GM23338 (cell line): ENCODE measurements at regions not wholly inside any gene's neighbourhood (a gene's known extent, or its start where the extent isn't known, plus 50 kb on each side); places are given as distances from the start of the nearest gene placed in this dataset.

Experiments
- ATAC-seq: fragments of 200-7000 bp; cut with Tn5 transposase; 3 replicates; pipeline ENCODE4 v1.9.1; 2020
- DNase-seq: peaks from one replicate; pipeline ENCODE4 v3.0.0-alpha.2; 2015; ENCODE audit warnings: low spot score
- H2AFZ ChIP-seq: fragments of 200-600 bp; sonication (generic); 2 replicates; pipeline ENCODE4 v1.8.0; 2016; ENCODE audit warnings: antibody characterized with exemption, mild to moderate bottlenecking, moderate library complexity
- H3F3A ChIP-seq: fragments of 200-600 bp; sonication (generic); replicated peaks from 2 replicates; pipeline ENCODE4 v1.8.0; 2017; ENCODE audit warnings: antibody characterized with exemption, mixed run types, low read depth
- H3K27ac ChIP-seq: fragments of 200-600 bp; sonication (generic); 2 replicates; pipeline ENCODE4 v1.6.1; 2016; ENCODE audit warnings: low read depth
- H3K27me3 ChIP-seq: fragments of 200-600 bp; sonication (generic); 2 replicates; pipeline ENCODE4 v1.8.0; 2016; ENCODE audit warnings: mild to moderate bottlenecking, mixed run types, moderate library complexity; ENCODE audit not compliant: insufficient read depth
- H3K36me3 ChIP-seq: fragments of 200-600 bp; sonication (generic); 2 replicates; pipeline ENCODE4 v1.8.0; 2016; ENCODE audit warnings: mild to moderate bottlenecking; ENCODE audit not compliant: insufficient read depth
- H3K4me1 ChIP-seq: fragments of 200-600 bp; sonication (generic); 2 replicates; pipeline ENCODE4 v1.8.0; 2016; ENCODE audit warnings: mild to moderate bottlenecking, moderate library complexity; ENCODE audit not compliant: insufficient read depth
- H3K4me2 ChIP-seq: fragments of 200-600 bp; sonication (generic); 2 replicates; pipeline ENCODE4 v1.7.1; 2017; ENCODE audit warnings: mixed run types
- H3K4me3 ChIP-seq: fragments of 200-600 bp; sonication (generic); 2 replicates; pipeline ENCODE4 v1.6.1; 2016; ENCODE audit warnings: mixed run types
- H3K79me2 ChIP-seq: fragments of 200-600 bp; sonication (generic); replicated peaks from 2 replicates; pipeline ENCODE4 v1.8.0; 2017; ENCODE audit warnings: mild to moderate bottlenecking; ENCODE audit not compliant: insufficient read depth
- H3K9me2 ChIP-seq: fragments of 200-600 bp; sonication (generic); 2 replicates; pipeline ENCODE4 v1.8.0; 2017; ENCODE audit not compliant: insufficient read depth
- H4K20me1 ChIP-seq: fragments of 200-600 bp; sonication (generic); replicated peaks from 2 replicates; pipeline ENCODE4 v1.8.0; 2017; ENCODE audit warnings: mild to moderate bottlenecking; ENCODE audit not compliant: insufficient read depth
- H3K27ac Mint-ChIP-seq: 2 replicates; pipeline ENCODE4 v1.8.0; 2020; ENCODE audit warnings: inconsistent platforms, mild to moderate bottlenecking, moderate library complexity, mixed read lengths
- H3K27me3 Mint-ChIP-seq: 3 replicates; pipeline ENCODE4 v1.8.0; 2022; ENCODE audit warnings: low read depth, mild to moderate bottlenecking, moderate library complexity, mixed read lengths, inconsistent platforms; ENCODE audit not compliant: insufficient read depth, poor library complexity
- H3K36me3 Mint-ChIP-seq: 3 replicates; pipeline ENCODE4 v1.8.0; 2021; ENCODE audit warnings: low read depth, mild to moderate bottlenecking, inconsistent platforms, moderate library complexity, mixed read lengths
- H3K4me1 Mint-ChIP-seq: 3 replicates; pipeline ENCODE4 v1.8.0; 2020; ENCODE audit warnings: mild to moderate bottlenecking, inconsistent platforms, mixed read lengths
- H3K4me3 Mint-ChIP-seq: 3 replicates; pipeline ENCODE4 v1.8.0; 2021; ENCODE audit warnings: moderate library complexity, mild to moderate bottlenecking, inconsistent platforms, mixed read lengths
- H3K9me3 Mint-ChIP-seq: 3 replicates; pipeline ENCODE4 v1.8.0; 2020; ENCODE audit warnings: moderate library complexity, mild to moderate bottlenecking, inconsistent platforms, mixed read lengths
- CREB1 ChIP-seq: fragments of 250-450 bp; sonication (Bioruptor Pico); IDR thresholded peaks from 2 replicates; pipeline ENCODE4 v1.5.0; 2020; ENCODE audit warnings: low read depth, mild to moderate bottlenecking, moderate library complexity
- EZH2 ChIP-seq: fragments of 200-600 bp; sonication (generic); IDR thresholded peaks from one replicate; pipeline ENCODE4 v1.8.0; 2017; ENCODE audit warnings: antibody characterized with exemption, mild to moderate bottlenecking, low read depth; ENCODE audit not compliant: unreplicated experiment
- EZH2phosphoT487 ChIP-seq: fragments of 200-600 bp; sonication (generic); IDR thresholded peaks from one replicate; pipeline ENCODE4 v1.8.1; 2018; ENCODE audit warnings: antibody characterized with exemption; ENCODE audit not compliant: unreplicated experiment
- JUNB ChIP-seq: IDR thresholded peaks from one replicate; pipeline ENCODE4 v1.6.1; 2016; ENCODE audit warnings: antibody characterized with exemption; ENCODE audit not compliant: unreplicated experiment
- NANOG ChIP-seq: IDR thresholded peaks from 2 replicates; pipeline ENCODE4 v1.6.1; 2016; ENCODE audit warnings: antibody characterized with exemption, borderline replicate concordance
- POLR2AphosphoS5 ChIP-seq: IDR thresholded peaks from 2 replicates; pipeline ENCODE4 v1.6.1; 2016; ENCODE audit warnings: antibody characterized with exemption, low read depth
- STAT1 ChIP-seq: IDR thresholded peaks from one replicate; pipeline ENCODE4 v1.6.1; 2016; ENCODE audit warnings: antibody characterized with exemption; ENCODE audit not compliant: unreplicated experiment
- ZNF114 ChIP-seq: fragments of 250-450 bp; sonication (Bioruptor Pico); IDR thresholded peaks from 2 replicates; pipeline ENCODE4 v1.5.0; 2020; ENCODE audit warnings: mild to moderate bottlenecking, moderate library complexity
- ZNF331 ChIP-seq: fragments of 250-450 bp; sonication (Bioruptor Pico); IDR thresholded peaks from 2 replicates; pipeline ENCODE4 v1.5.0; 2020; ENCODE audit warnings: low read depth, mild to moderate bottlenecking, moderate library complexity
- ZNF462 ChIP-seq: fragments of 250-450 bp; sonication (Bioruptor Pico); IDR thresholded peaks from 2 replicates; pipeline ENCODE4 v1.5.0; 2020; ENCODE audit warnings: mild to moderate bottlenecking, moderate library complexity
- TF ChIP-seq, protein P1 (sequence below): IDR thresholded peaks from 2 replicates; pipeline ENCODE4 v1.6.1; 2016; ENCODE audit warnings: antibody characterized with exemption
- TF ChIP-seq, protein P2 (sequence below): IDR thresholded peaks from one replicate; pipeline ENCODE4 v1.6.1; 2018; ENCODE audit warnings: antibody characterized with exemption; ENCODE audit not compliant: unreplicated experiment

DNA sequence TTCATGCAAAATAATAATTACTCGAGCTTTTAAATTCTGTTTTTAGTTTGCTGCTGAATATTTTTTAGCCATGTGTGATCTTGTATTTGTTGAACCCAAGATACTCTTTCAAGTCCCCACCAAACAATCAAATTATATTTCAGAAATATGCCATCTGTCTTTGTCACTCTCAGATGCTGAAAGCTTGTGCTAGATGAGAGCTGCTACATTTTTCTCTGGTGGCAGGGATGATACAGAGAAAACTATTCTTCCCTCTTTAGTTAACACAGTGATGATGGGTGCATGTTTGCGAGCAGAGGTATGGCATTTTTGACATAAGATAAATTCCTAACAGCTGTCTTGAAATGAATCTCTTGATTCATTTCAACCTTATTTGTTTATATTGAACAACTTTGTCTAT, 100.6 kb upstream of the NPHP3 start:
- Mint-ChIP-seq H3K4me1 (no peaks in the 10 kb centered on the region), H3K9me3 (no peaks in the 10 kb centered on the region), H3K27ac (no peak overlapping the region), H3K36me3 (no peaks in the 10 kb centered on the region), H3K27me3 (peaks cover 1% of the 10 kb centered on the region), H3K4me3 (no peak overlapping the region)
- no peak for DNase-seq
- Histone ChIP-seq H3K4me3 (no peak overlapping the region), H3K79me2 (no peaks in the 10 kb centered on the region), H3K4me2 (no peak overlapping the region), H3K27me3 (no peaks in the 10 kb centered on the region), H3K9me2 (peaks cover 17% of the 10 kb centered on the region), H2AFZ (no peak overlapping the region), H3F3A (no peaks in the 10 kb centered on the region), H4K20me1 (no peaks in the 10 kb centered on the region), H3K27ac (no peak overlapping the region), H3K36me3 (no peaks in the 10 kb centered on the region), H3K4me1 (no peaks in the 10 kb centered on the region)
- no peak for ATAC-seq
- no peak for TF ChIP-seq ZNF114 (CRISPR knock-in tag)

DNA sequence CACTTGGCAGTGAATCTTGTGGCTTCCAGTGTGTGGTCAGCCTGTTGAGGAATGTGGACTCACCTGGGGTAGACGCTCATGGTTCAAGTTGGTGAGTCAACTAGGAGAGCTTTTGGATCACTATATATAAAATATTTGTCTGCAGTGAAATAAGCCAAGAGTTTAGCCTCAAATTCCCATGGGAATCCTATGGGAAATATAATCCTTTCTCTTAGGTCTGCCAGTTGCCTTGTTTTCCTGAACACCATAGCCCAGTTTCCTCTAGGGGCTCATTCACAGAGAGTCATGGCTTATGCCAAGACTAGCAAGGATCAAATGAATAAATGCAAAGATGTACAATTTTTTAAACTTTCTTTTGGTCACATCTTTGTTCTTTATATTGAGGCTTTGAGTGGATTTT, 100.1 kb upstream of the NPHP3 start:
- peaks cover 2% of the 10 kb centered on the region for H3K27me3 Mint-ChIP-seq
- H3K4me3 Mint-ChIP-seq: no peak overlapping the region
- Histone ChIP-seq H3K9me2 (peaks cover 17% of the 10 kb centered on the region), H3K4me2 (no peak overlapping the region), H3K36me3 (no peaks in the 10 kb centered on the region), H3F3A (no peaks in the 10 kb centered on the region), H4K20me1 (no peaks in the 10 kb centered on the region), H3K79me2 (no peaks in the 10 kb centered on the region), H3K4me3 (no peak overlapping the region), H2AFZ (no peak overlapping the region), H3K27ac (no peak overlapping the region), H3K4me1 (no peaks in the 10 kb centered on the region), H3K27me3 (no peaks in the 10 kb centered on the region)
- DNase-seq (no peak), ATAC-seq (no peak)
- H3K9me3 Mint-ChIP-seq: no peaks in the 10 kb centered on the region
- no peak overlapping the region for H3K27ac Mint-ChIP-seq
- no peaks in the 10 kb centered on the region for H3K4me1 Mint-ChIP-seq
- H3K36me3 Mint-ChIP-seq: no peaks in the 10 kb centered on the region
- no peak for TF ChIP-seq CREB1 (CRISPR knock-in tag)
- no peak for TF ChIP-seq ZNF331 (CRISPR knock-in tag)
- no peak for TF ChIP-seq NANOG
- no peak for TF ChIP-seq ZNF114 (CRISPR knock-in tag)
- TF ChIP-seq, protein P1, sequence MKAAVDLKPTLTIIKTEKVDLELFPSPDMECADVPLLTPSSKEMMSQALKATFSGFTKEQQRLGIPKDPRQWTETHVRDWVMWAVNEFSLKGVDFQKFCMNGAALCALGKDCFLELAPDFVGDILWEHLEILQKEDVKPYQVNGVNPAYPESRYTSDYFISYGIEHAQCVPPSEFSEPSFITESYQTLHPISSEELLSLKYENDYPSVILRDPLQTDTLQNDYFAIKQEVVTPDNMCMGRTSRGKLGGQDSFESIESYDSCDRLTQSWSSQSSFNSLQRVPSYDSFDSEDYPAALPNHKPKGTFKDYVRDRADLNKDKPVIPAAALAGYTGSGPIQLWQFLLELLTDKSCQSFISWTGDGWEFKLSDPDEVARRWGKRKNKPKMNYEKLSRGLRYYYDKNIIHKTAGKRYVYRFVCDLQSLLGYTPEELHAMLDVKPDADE: no peak
- no peak for TF ChIP-seq JUNB
- no peak for TF ChIP-seq EZH2
- TF ChIP-seq, protein P2, sequence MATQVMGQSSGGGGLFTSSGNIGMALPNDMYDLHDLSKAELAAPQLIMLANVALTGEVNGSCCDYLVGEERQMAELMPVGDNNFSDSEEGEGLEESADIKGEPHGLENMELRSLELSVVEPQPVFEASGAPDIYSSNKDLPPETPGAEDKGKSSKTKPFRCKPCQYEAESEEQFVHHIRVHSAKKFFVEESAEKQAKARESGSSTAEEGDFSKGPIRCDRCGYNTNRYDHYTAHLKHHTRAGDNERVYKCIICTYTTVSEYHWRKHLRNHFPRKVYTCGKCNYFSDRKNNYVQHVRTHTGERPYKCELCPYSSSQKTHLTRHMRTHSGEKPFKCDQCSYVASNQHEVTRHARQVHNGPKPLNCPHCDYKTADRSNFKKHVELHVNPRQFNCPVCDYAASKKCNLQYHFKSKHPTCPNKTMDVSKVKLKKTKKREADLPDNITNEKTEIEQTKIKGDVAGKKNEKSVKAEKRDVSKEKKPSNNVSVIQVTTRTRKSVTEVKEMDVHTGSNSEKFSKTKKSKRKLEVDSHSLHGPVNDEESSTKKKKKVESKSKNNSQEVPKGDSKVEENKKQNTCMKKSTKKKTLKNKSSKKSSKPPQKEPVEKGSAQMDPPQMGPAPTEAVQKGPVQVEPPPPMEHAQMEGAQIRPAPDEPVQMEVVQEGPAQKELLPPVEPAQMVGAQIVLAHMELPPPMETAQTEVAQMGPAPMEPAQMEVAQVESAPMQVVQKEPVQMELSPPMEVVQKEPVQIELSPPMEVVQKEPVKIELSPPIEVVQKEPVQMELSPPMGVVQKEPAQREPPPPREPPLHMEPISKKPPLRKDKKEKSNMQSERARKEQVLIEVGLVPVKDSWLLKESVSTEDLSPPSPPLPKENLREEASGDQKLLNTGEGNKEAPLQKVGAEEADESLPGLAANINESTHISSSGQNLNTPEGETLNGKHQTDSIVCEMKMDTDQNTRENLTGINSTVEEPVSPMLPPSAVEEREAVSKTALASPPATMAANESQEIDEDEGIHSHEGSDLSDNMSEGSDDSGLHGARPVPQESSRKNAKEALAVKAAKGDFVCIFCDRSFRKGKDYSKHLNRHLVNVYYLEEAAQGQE: no peak
- TF ChIP-seq ZNF462 (CRISPR knock-in tag): no peak
- no peak for TF ChIP-seq EZH2phosphoT487
- TF ChIP-seq POLR2AphosphoS5: no peak
- TF ChIP-seq STAT1: no peak
